ENCODE measurements at regions not wholly inside any gene's neighbourhood (a gene's known extent, or its start where the extent isn't known, plus 50 kb on each side); places are given as distances from the start of the nearest gene placed in this dataset.

- Histone ChIP-seq H3K4me3 (ENCODE audit: low read length in 2 of 2) (no peak overlapping the region), H3K27ac (ENCODE audit: low read depth in 1 of 2, low read length in 1 of 2) (no peak overlapping the region), H3K9me3 (ENCODE audit: control insufficient read depth in 2 of 2, insufficient read depth in 1 of 2, low read length in 1 of 2) (peaks cover 0 to 9% of the 10 kb centered on the region in 2 donors), H3K4me1 (ENCODE audit: control insufficient read depth in 2 of 2, insufficient read depth in 2 of 2, low read length in 2 of 2) (no peaks in the 10 kb centered on the region), H3K27me3 (ENCODE audit: control insufficient read depth in 2 of 2, insufficient read depth in 1 of 2, low read length in 1 of 2) (no peaks in the 10 kb centered on the region), H3K36me3 (ENCODE audit: control insufficient read depth in 2 of 2, insufficient read depth in 2 of 2, low read length in 1 of 2) (no peaks in the 10 kb centered on the region)
- 91% methylated on average over 13 of the region's 13 CpGs for WGBS
- no peak for DNase-seq (ENCODE audit: low read depth in 6 of 9, low spot score in 9 of 9)
Measured at GRCh38 chr13:53921473-53921872, 892.9 kb downstream of the OLFM4 start.

- H3K27ac ChIP-seq (ENCODE audit: low read depth in 1 of 2, low read length in 1 of 2) = no peak overlapping the region
- 12% methylated on average over 1 of the region's 1 CpG for WGBS
- no peaks in the 10 kb centered on the region for H3K9me3 ChIP-seq (ENCODE audit: control insufficient read depth in 2 of 2, insufficient read depth in 1 of 2, low read length in 1 of 2)
- no peaks in the 10 kb centered on the region for H3K27me3 ChIP-seq (ENCODE audit: control insufficient read depth in 2 of 2, insufficient read depth in 1 of 2, low read length in 1 of 2)
- H3K4me3 ChIP-seq (ENCODE audit: low read length in 2 of 2) = no peak overlapping the region
- no peak for DNase-seq (ENCODE audit: low read depth in 6 of 9, low spot score in 9 of 9)
- H3K4me1 ChIP-seq (ENCODE audit: control insufficient read depth in 2 of 2, insufficient read depth in 2 of 2, low read length in 2 of 2) = no peaks in the 10 kb centered on the region
- H3K36me3 ChIP-seq (ENCODE audit: control insufficient read depth in 2 of 2, insufficient read depth in 2 of 2, low read length in 1 of 2) = no peaks in the 10 kb centered on the region
Measured at GRCh38 chr13:53941588-53942190, 913.1 kb downstream of the OLFM4 start.

GRCh38 chr13:53946500-53946899, 917.9 kb downstream of the OLFM4 start:
- no peaks in the 10 kb centered on the region for H3K27me3 ChIP-seq (ENCODE audit: control insufficient read depth in 2 of 2, insufficient read depth in 1 of 2, low read length in 1 of 2)
- 82% methylated on average over 3 of the region's 3 CpGs for WGBS
- H3K27ac ChIP-seq (ENCODE audit: low read depth in 1 of 2, low read length in 1 of 2) = no peak overlapping the region
- no peaks in the 10 kb centered on the region for H3K4me1 ChIP-seq (ENCODE audit: control insufficient read depth in 2 of 2, insufficient read depth in 2 of 2, low read length in 2 of 2)
- DNase-seq (ENCODE audit: low read depth in 6 of 9, low spot score in 9 of 9) = no peak
- H3K4me3 ChIP-seq (ENCODE audit: low read length in 2 of 2) = no peak overlapping the region
- no peaks in the 10 kb centered on the region for H3K36me3 ChIP-seq (ENCODE audit: control insufficient read depth in 2 of 2, insufficient read depth in 2 of 2, low read length in 1 of 2)
- H3K9me3 ChIP-seq (ENCODE audit: control insufficient read depth in 2 of 2, insufficient read depth in 1 of 2, low read length in 1 of 2) = no peaks in the 10 kb centered on the region

- Histone ChIP-seq H3K4me1 (ENCODE audit: control insufficient read depth in 2 of 2, insufficient read depth in 2 of 2, low read length in 2 of 2) (no peaks in the 10 kb centered on the region), H3K27ac (ENCODE audit: low read depth in 1 of 2, low read length in 1 of 2) (no peak overlapping the region), H3K27me3 (ENCODE audit: control insufficient read depth in 2 of 2, insufficient read depth in 1 of 2, low read length in 1 of 2) (no peaks in the 10 kb centered on the region), H3K36me3 (ENCODE audit: control insufficient read depth in 2 of 2, insufficient read depth in 2 of 2, low read length in 1 of 2) (no peaks in the 10 kb centered on the region), H3K4me3 (ENCODE audit: low read length in 2 of 2) (no peak overlapping the region), H3K9me3 (ENCODE audit: control insufficient read depth in 2 of 2, insufficient read depth in 1 of 2, low read length in 1 of 2) (no peaks in the 10 kb centered on the region)
- DNase-seq (ENCODE audit: low read depth in 6 of 9, low spot score in 9 of 9) = no peak
- WGBS = 58% methylated on average over 2 of the region's 2 CpGs
Measured at GRCh38 chr13:53953183-53953582, 924.6 kb downstream of the OLFM4 start.
